ENCODE measurements at regions not wholly inside any gene's neighbourhood (a gene's known extent, or its start where the extent isn't known, plus 50 kb on each side); places are given as distances from the start of the nearest gene placed in this dataset.

DNA sequence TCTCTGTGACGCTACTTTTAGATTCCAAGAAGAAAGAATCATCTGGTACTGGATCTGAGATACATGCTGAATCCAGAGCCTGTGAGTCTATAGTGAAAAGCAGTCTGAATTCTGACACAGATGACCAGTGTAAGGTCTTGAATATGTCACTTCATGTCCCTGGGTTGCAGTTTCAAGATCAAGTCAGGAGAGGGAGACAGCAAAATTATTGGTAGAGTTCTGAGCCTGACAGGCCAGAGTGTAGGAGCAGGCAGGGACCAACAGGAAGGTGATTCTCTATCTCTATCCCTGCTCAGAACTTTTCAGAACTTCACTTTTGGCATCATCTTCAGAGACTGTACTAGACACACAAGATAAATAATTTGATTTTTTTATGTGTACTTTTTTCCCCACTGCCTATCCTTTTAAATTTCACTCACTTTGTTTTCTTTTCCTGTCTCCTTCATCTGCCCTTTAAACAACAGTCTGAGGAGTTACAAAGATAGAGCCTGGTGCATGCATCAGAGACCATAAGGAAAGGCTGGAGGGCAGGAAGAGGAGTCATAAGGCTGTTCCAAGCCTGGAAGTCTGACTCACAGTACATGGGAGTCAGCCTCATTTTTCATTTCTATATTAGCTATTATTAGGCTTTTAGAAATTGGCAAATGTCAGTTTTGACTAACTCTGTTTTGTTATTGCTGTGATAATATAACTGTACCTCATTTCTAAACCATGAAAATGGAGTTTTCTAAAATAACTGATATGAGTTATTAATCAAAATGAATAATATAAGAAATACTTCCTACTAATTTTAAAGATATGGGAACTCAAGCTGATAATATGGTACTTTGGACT, 120.2 kb upstream of the TMEM229A start:
- ChIA-PET POLR2A (no interaction called here), CTCF (interaction anchor here (0.9 to 6.7 kb wide), 4 partner anchors 18 to 654 kb away, joined by 3 to 57 read pairs (median 9); no protein-coding TSS in a partner anchor)
- H3K4me3 ChIP-seq (ENCODE audit: low read depth, low read length) = no peak overlapping the region
- no peak for DNase-seq (ENCODE audit: low read depth, low spot score)
- peak; percentile 0 for TF ChIP-seq CTCF (IDR thresholded peaks at IDR 0.05; ENCODE audit: insufficient read depth, low read length, missing control alignments)

DNA sequence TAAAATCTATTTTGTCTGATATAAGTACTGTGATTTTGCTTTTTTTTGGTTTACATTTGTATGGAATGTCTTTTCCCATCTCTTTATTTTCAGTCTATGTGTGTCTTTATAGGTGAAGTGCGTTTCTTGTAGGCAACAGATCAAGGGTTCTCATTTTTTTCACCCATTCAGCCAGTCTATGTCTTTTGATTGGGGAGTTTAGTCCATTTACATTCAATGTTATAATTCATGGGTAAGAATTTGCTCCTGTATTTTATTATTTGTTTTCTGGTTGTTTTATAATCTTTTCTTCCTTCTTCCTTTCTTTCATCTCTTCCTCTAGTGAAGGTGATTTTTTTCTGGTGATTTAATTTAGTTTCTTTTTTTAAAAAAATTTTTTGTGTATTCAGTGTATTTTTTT, 104.8 kb upstream of the TMEM229A start:
- no peak for DNase-seq (ENCODE audit: low read depth, low spot score)
- H3K4me3 ChIP-seq (ENCODE audit: low read depth, low read length) = no peak overlapping the region
- ChIA-PET CTCF (no interaction called here), POLR2A (no interaction called here)
- TF ChIP-seq CTCF (IDR thresholded peaks at IDR 0.05; ENCODE audit: insufficient read depth, low read length, missing control alignments) = no peak

DNA sequence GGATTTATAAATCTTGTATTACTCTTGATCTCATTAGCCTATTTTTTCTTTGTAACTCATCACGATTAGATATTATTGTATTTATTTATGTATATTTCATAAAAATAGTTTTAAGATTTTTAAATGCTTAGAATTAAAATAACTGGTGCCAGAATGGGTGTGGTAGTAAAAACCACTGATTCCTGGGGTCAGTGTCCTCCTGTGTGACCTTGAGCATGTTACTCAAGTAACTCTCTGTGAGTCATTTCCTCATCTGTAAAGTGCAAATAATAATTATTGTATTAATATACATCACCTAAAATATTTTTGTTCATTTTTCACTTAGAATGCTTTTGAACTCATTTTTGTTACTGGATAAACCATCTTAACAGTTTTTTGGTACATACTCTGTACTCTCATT, 91.3 kb upstream of the TMEM229A start:
- TF ChIP-seq CTCF (IDR thresholded peaks at IDR 0.05; ENCODE audit: insufficient read depth, low read length, missing control alignments) = no peak
- POLR2A ChIA-PET = no interaction called here
- H3K4me3 ChIP-seq (ENCODE audit: low read depth, low read length) = no peak overlapping the region
- CTCF ChIA-PET = no interaction called here
- no peak for DNase-seq (ENCODE audit: low read depth, low spot score)

DNA sequence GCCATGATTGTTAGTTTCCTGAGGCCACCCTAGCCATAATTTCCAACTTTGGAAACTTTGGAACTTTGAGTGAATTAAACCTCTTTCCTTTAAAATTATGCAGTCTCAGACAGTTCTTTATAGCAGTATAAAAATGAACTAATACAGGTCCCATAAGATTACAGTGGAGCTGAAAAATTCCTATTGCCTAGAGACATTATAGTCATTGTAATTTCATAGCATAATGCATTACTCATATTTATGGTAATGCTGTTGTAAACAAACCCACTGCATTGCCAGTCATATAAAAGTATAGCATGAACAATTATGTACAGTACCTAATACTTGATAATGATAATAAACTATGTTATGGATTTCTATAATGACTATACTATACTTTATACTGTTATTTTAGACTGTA, 88.0 kb upstream of the TMEM229A start:
- H3K4me3 ChIP-seq (ENCODE audit: low read depth, low read length) = no peak overlapping the region
- ChIA-PET CTCF (interaction anchor here (0.9 kb wide), 1 partner anchor 20 kb away, joined by 3 read pairs; no protein-coding TSS in a partner anchor), POLR2A (no interaction called here)
- TF ChIP-seq CTCF (IDR thresholded peaks at IDR 0.05; ENCODE audit: insufficient read depth, low read length, missing control alignments) = no peak
- no peak for DNase-seq (ENCODE audit: low read depth, low spot score)

GRCh38 chr7:124113045-124113444, 80.2 kb upstream of the TMEM229A start:
- no peak for DNase-seq (ENCODE audit: low read depth, low spot score)

GRCh38 chr7:124106575-124106974, 73.7 kb upstream of the TMEM229A start:
- POLR2A ChIA-PET = no interaction called here
- no peak overlapping the region for H3K4me3 ChIP-seq (ENCODE audit: low read depth, low read length)

More at GRCh38 chr7:124113045-124113444, 80.2 kb upstream of the TMEM229A start:
- TF ChIP-seq CTCF (IDR thresholded peaks at IDR 0.05; ENCODE audit: insufficient read depth, low read length, missing control alignments) = no peak
- H3K4me3 ChIP-seq (ENCODE audit: low read depth, low read length) = no peak overlapping the region
- ChIA-PET POLR2A (no interaction called here), CTCF (no interaction called here)

More at GRCh38 chr7:124106575-124106974, 73.7 kb upstream of the TMEM229A start:
- DNase-seq (ENCODE audit: low read depth, low spot score) = no peak
- no peak for TF ChIP-seq CTCF (IDR thresholded peaks at IDR 0.05; ENCODE audit: insufficient read depth, low read length, missing control alignments)
- CTCF ChIA-PET = no interaction called here

Measured in AG04449 (cell line).